EL (cell line): ENCODE measurements at regions not wholly inside any gene's neighbourhood (a gene's known extent, or its start where the extent isn't known, plus 50 kb on each side); places are given as distances from the start of the nearest gene placed in this dataset.

Experiments used
- DNase-seq: peaks from one replicate; pipeline ENCODE4 v3.0.0-alpha.2; 2016

- DNase-seq, result no peak
Measured at GRCh38 chr2:8574196-8575037, 107.4 kb upstream of the ID2 start.

- DNase-seq, result no peak
Measured at GRCh38 chr2:8575038-8575833, 106.6 kb upstream of the ID2 start.

GRCh38 chr2:8575834-8576423, 105.9 kb upstream of the ID2 start:
- DNase-seq, result no peak

- DNase-seq, result no peak
Measured at GRCh38 chr2:8576525-8577167, 105.2 kb upstream of the ID2 start.

- no peak for DNase-seq
Measured at GRCh38 chr2:8577573-8577972, 104.3 kb upstream of the ID2 start.

- no peak for DNase-seq
Measured at GRCh38 chr2:8578335-8579244, 103.3 kb upstream of the ID2 start.

GRCh38 chr2:8579485-8580085, 102.3 kb upstream of the ID2 start:
- no peak for DNase-seq

- DNase-seq, result no peak
Measured at GRCh38 chr2:8580316-8581233, 101.3 kb upstream of the ID2 start.

GRCh38 chr2:8581234-8581561, 100.7 kb upstream of the ID2 start:
- DNase-seq, result no peak

- no peak for DNase-seq
Measured at GRCh38 chr2:8581601-8582041, 100.2 kb upstream of the ID2 start.

- DNase-seq, result no peak
Measured at GRCh38 chr2:8582191-8582590, 99.7 kb upstream of the ID2 start.

- no peak for DNase-seq
Measured at GRCh38 chr2:8582651-8583399, 99.0 kb upstream of the ID2 start.

GRCh38 chr2:8583400-8584173, 98.3 kb upstream of the ID2 start:
- no peak for DNase-seq

- DNase-seq, result no peak
Measured at GRCh38 chr2:8584174-8585066, 97.4 kb upstream of the ID2 start.

GRCh38 chr2:8586457-8587051, 95.3 kb upstream of the ID2 start:
- no peak for DNase-seq

GRCh38 chr2:8587251-8587791, 94.5 kb upstream of the ID2 start:
- DNase-seq, result no peak
